Immature natural killer cell (primary cell): ENCODE measurements at regions not wholly inside any gene's neighbourhood (a gene's known extent, or its start where the extent isn't known, plus 50 kb on each side); places are given as distances from the start of the nearest gene placed in this dataset.

ENCODE experiments used
- DNase-seq, 3 donors: peaks; one replicate each; pipeline ENCODE4 v3.0.0; 2022; ENCODE audit warnings: mixed read lengths in 1 of 3
- H3K27ac Mint-ChIP-seq, 6 donors: one replicate each; pipeline ENCODE4 v1.8.0; 2020; ENCODE audit warnings: mixed read lengths in 6 of 6, mild to moderate bottlenecking in 5 of 6, inconsistent platforms in 4 of 6, moderate library complexity in 3 of 6
- H3K27me3 Mint-ChIP-seq, 3 donors: one replicate each; pipeline ENCODE4 v1.8.0; 2020 to 2021; ENCODE audit warnings: low read depth in 3 of 3, mild to moderate bottlenecking in 3 of 3, mixed read lengths in 3 of 3, moderate library complexity in 3 of 3, inconsistent platforms in 1 of 3
- H3K36me3 Mint-ChIP-seq, 3 donors: one replicate each; pipeline ENCODE4 v1.8.0; 2020; ENCODE audit warnings: mixed read lengths in 3 of 3, inconsistent platforms in 2 of 3, mild to moderate bottlenecking in 2 of 3
- H3K4me1 Mint-ChIP-seq, 2 donors: one replicate each; pipeline ENCODE4 v1.8.0; 2020; ENCODE audit warnings: inconsistent platforms in 2 of 2, mild to moderate bottlenecking in 2 of 2, mixed read lengths in 2 of 2, moderate library complexity in 1 of 2
- H3K4me3 Mint-ChIP-seq, 5 donors: one replicate each; pipeline ENCODE4 v1.8.0; 2020; ENCODE audit warnings: mild to moderate bottlenecking in 5 of 5, mixed read lengths in 5 of 5, inconsistent platforms in 3 of 5, moderate library complexity in 3 of 5
- H3K9me3 Mint-ChIP-seq, 6 donors: one replicate each; pipeline ENCODE4 v1.8.0; 2020; ENCODE audit warnings: mild to moderate bottlenecking in 6 of 6, mixed read lengths in 6 of 6, inconsistent platforms in 4 of 6, moderate library complexity in 3 of 6

- no peaks in the 10 kb centered on the region for H3K4me1 Mint-ChIP-seq
- no peaks in the 10 kb centered on the region for H3K36me3 Mint-ChIP-seq
- no peak overlapping the region for H3K4me3 Mint-ChIP-seq
- no peak for DNase-seq
- H3K27ac Mint-ChIP-seq, result no peak overlapping the region
- H3K27me3 Mint-ChIP-seq, result peaks cover 0 to 6% (median 5%) of the 10 kb centered on the region in 3 donors
- H3K9me3 Mint-ChIP-seq, result peaks cover 0 to 4% (median 0%) of the 10 kb centered on the region in 6 donors
These were observed 68.8 kb upstream of the GCSH start for GRCh38 chr16:81164958-81165357.

- Mint-ChIP-seq H3K27ac (no peak overlapping the region), H3K9me3 (peaks cover 0 to 4% (median 0%) of the 10 kb centered on the region in 6 donors), H3K27me3 (peaks cover 0 to 8% (median 4%) of the 10 kb centered on the region in 3 donors), H3K36me3 (no peaks in the 10 kb centered on the region), H3K4me1 (no peaks in the 10 kb centered on the region), H3K4me3 (no peak overlapping the region)
- DNase-seq, result no peak
These were observed 68.3 kb upstream of the GCSH start for GRCh38 chr16:81164481-81164880.

- Mint-ChIP-seq H3K27me3 (peaks cover 0 to 8% (median 3%) of the 10 kb centered on the region in 3 donors), H3K9me3 (peaks cover 0 to 4% (median 0%) of the 10 kb centered on the region in 6 donors), H3K4me1 (no peaks in the 10 kb centered on the region), H3K36me3 (no peaks in the 10 kb centered on the region), H3K4me3 (no peak overlapping the region), H3K27ac (no peak overlapping the region)
- no peak for DNase-seq
These were observed 67.5 kb upstream of the GCSH start for GRCh38 chr16:81163671-81164070.

GRCh38 chr16:81158964-81159363, 62.8 kb upstream of the GCSH start:
- no peak overlapping the region for H3K4me3 Mint-ChIP-seq
- DNase-seq, result no peak
- H3K36me3 Mint-ChIP-seq, result no peaks in the 10 kb centered on the region

GRCh38 chr16:81155769-81156168, 59.6 kb upstream of the GCSH start:
- H3K9me3 Mint-ChIP-seq, result no peaks in the 10 kb centered on the region

More at GRCh38 chr16:81158964-81159363, 62.8 kb upstream of the GCSH start:
- H3K9me3 Mint-ChIP-seq, result no peaks in the 10 kb centered on the region
- H3K27ac Mint-ChIP-seq, result no peak overlapping the region
- peaks cover 0 to 4% (median 1%) of the 10 kb centered on the region in 3 donors for H3K27me3 Mint-ChIP-seq
- no peaks in the 10 kb centered on the region for H3K4me1 Mint-ChIP-seq

GRCh38 chr16:81151648-81152310, 55.6 kb upstream of the GCSH start:
- H3K27ac Mint-ChIP-seq, result no peak overlapping the region
- H3K36me3 Mint-ChIP-seq, result no peaks in the 10 kb centered on the region
- H3K4me3 Mint-ChIP-seq, result no peak overlapping the region
- H3K27me3 Mint-ChIP-seq, result peaks cover 0 to 2% (median 0%) of the 10 kb centered on the region in 3 donors
- no peaks in the 10 kb centered on the region for H3K4me1 Mint-ChIP-seq
- H3K9me3 Mint-ChIP-seq, result no peaks in the 10 kb centered on the region
- DNase-seq, result no peak

More at GRCh38 chr16:81155769-81156168, 59.6 kb upstream of the GCSH start:
- no peak overlapping the region for H3K27ac Mint-ChIP-seq
- peaks cover 0 to 4% (median 1%) of the 10 kb centered on the region in 3 donors for H3K27me3 Mint-ChIP-seq
- no peaks in the 10 kb centered on the region for H3K4me1 Mint-ChIP-seq
- no peaks in the 10 kb centered on the region for H3K36me3 Mint-ChIP-seq
- no peak overlapping the region for H3K4me3 Mint-ChIP-seq
- no peak for DNase-seq

GRCh38 chr16:81149614-81150013, 53.4 kb upstream of the GCSH start:
- peaks cover 0 to 6% (median 4%) of the 10 kb centered on the region in 3 donors for H3K27me3 Mint-ChIP-seq
- no peak for DNase-seq
- H3K9me3 Mint-ChIP-seq, result no peaks in the 10 kb centered on the region
- H3K4me1 Mint-ChIP-seq, result no peaks in the 10 kb centered on the region
- H3K27ac Mint-ChIP-seq, result no peak overlapping the region
- no peaks in the 10 kb centered on the region for H3K36me3 Mint-ChIP-seq
- H3K4me3 Mint-ChIP-seq, result no peak overlapping the region

GRCh38 chr16:81148277-81148676, 52.1 kb upstream of the GCSH start:
- DNase-seq, result no peak
- Mint-ChIP-seq H3K4me1 (no peaks in the 10 kb centered on the region), H3K27me3 (peaks cover 0 to 10% (median 7%) of the 10 kb centered on the region in 3 donors), H3K9me3 (no peaks in the 10 kb centered on the region), H3K4me3 (no peak overlapping the region), H3K36me3 (no peaks in the 10 kb centered on the region), H3K27ac (no peak overlapping the region)
